Activated T-cell treated with anti-CD3 and anti-CD28 coated beads, Interleukin-2, amount 50 U/mL, for 4 hours (primary cell): ENCODE measurements at regions not wholly inside any gene's neighbourhood (a gene's known extent, or its start where the extent isn't known, plus 50 kb on each side); places are given as distances from the start of the nearest gene placed in this dataset.
"Not testable (repeated sequence)": the region's sequence is repeated elsewhere in the genome, so short reads cannot be mapped to it uniquely, and the experiment has no call there.

Source experiments
- ATAC-seq, 2 donors: fragments of 200-7000 bp; cut with Tn5 transposase; one replicate each; pipeline ENCODE4 v1.10.0; 2021
- DNase-seq: peaks from one replicate; pipeline ENCODE4 v3.0.0-alpha.2; 2020
- H3K27me3 Mint-ChIP-seq: one replicate; pipeline ENCODE4 v1.8.0; 2021; ENCODE audit warnings: low read depth, mixed read lengths
- H3K36me3 Mint-ChIP-seq: one replicate; pipeline ENCODE4 v1.8.0; 2022; ENCODE audit warnings: mixed read lengths; ENCODE audit not compliant: insufficient read depth
- H3K4me1 Mint-ChIP-seq: one replicate; pipeline ENCODE4 v1.8.0; 2021; ENCODE audit warnings: low read depth, mixed read lengths
- H3K4me3 Mint-ChIP-seq: one replicate; pipeline ENCODE4 v1.8.0; 2021; ENCODE audit warnings: mild to moderate bottlenecking, moderate library complexity, mixed read lengths
- H3K9me3 Mint-ChIP-seq: one replicate; pipeline ENCODE4 v1.8.0; 2021; ENCODE audit warnings: mixed read lengths

GRCh38 chr13:81163823-81164222 is 822.9 kb upstream of the SPRY2 start:
- not testable (repeated sequence) for DNase-seq, H3K36me3 Mint-ChIP-seq, ATAC-seq, H3K4me1 Mint-ChIP-seq, H3K27me3 Mint-ChIP-seq, H3K4me3 Mint-ChIP-seq
- H3K9me3 Mint-ChIP-seq, result peaks cover 16% of the 10 kb centered on the region

DNA sequence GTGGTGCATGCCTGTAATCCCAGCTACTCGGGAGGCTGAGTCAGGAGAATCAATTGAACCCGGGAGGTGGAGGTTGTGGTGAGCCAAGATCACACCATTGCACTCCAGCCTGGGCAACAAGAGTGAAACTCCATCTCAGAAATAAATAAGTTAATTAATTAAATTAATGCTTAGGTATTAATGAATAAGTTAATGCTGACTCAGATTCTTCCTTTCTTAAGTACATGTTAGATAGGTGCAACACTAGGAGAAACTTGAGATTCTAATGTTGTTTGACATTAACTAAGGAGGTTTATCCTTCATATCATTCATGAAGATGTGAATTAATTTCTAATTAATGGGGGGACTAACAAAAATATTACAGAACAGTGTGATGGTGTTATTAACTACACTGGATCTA is 812.6 kb upstream of the SPRY2 start:
- Mint-ChIP-seq H3K27me3 (no peaks in the 10 kb centered on the region), H3K4me3 (no peak overlapping the region), H3K4me1 (no peaks in the 10 kb centered on the region), H3K36me3 (no peaks in the 10 kb centered on the region), H3K9me3 (no peaks in the 10 kb centered on the region)
- no peak for ATAC-seq
- no peak for DNase-seq

DNA sequence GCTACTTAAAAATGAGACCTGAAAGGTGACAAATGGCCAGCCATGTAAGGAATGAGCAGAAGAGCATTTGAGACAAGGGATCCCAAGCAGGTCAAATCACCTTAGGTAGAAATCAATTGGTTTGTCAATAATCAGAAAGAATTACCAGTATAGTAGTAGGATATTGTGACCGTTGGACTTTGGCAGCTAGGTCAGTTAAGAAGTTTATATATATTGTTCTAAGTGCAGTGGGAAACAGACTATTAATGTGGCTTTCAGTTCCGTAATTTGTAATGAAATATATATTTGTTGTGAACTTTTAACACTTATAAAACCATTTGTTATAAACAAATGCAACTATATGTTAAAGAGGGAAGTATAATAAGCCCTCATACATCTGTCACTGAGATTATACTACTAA is 807.9 kb upstream of the SPRY2 start:
- Mint-ChIP-seq H3K4me3 (no peak overlapping the region), H3K4me1 (no peaks in the 10 kb centered on the region), H3K36me3 (no peaks in the 10 kb centered on the region), H3K27me3 (no peaks in the 10 kb centered on the region), H3K9me3 (peaks cover 4% of the 10 kb centered on the region)
- DNase-seq (no peak), ATAC-seq (no peak)

DNA sequence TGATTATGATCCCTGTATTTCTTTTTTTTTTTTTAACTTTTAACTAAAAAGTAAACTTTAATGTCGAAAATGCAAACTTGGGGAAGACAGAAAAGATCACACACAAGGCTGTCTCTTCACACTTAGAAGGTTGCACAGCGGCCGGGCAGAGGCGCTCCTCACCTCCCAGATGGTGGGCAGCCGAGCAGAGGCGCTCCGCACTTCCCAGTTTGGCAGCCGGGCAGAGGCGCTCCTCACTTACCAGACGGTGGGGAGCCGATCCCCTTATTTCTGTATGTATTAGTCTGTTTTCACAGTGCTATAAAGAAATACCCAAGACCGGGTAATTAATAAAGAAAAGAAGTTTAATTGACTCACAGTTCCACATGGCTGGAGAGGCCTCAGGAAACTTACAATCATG is 805.6 kb upstream of the SPRY2 start:
- H3K27me3 Mint-ChIP-seq, H3K4me3 Mint-ChIP-seq, H3K9me3 Mint-ChIP-seq, ATAC-seq, H3K4me1 Mint-ChIP-seq, H3K36me3 Mint-ChIP-seq, DNase-seq: not testable (repeated sequence)

DNA sequence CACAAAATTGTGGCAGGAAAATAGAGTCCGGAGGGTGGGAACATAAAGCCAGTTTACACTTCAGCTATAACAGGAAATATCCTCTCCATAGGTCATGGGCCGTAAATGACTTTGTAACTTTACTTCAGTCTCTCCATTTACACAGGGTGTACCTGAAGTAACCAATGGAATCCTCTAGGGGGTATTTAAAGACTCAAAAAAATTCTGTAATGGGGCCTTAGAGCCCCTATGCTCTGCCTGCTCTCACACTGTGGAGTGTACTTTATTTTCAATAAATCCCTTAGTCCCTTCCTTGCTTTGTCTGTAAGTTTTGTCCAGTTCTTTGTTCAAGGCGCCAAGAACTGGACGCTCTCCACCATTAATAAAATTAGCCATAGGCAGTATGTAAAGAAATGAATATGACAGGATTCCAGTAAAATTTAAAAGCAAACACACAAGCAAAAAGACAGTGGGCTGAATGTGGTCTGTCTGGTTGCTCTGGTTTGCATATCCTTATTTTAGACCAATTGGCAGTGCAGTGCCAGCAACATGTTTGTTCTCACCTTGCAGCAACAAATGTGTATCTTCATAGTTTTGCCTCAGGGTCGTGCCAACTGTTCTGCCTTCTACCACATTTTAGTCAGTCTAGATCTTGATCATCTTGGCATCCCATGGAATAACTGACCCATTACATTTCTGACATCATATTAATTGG is 801.5 kb upstream of the SPRY2 start:
- Mint-ChIP-seq H3K36me3 (no peaks in the 10 kb centered on the region), H3K4me1 (no peaks in the 10 kb centered on the region), H3K4me3 (no peak overlapping the region), H3K27me3 (no peaks in the 10 kb centered on the region), H3K9me3 (peaks cover 3% of the 10 kb centered on the region)
- DNase-seq (no peak), ATAC-seq (no peak)

- ATAC-seq (no peak), DNase-seq (no peak)
- no peak overlapping the region for H3K4me3 Mint-ChIP-seq
- no peaks in the 10 kb centered on the region for H3K4me1 Mint-ChIP-seq
- no peaks in the 10 kb centered on the region for H3K9me3 Mint-ChIP-seq
- no peaks in the 10 kb centered on the region for H3K27me3 Mint-ChIP-seq
- no peaks in the 10 kb centered on the region for H3K36me3 Mint-ChIP-seq
Measured at GRCh38 chr13:81140675-81141074, 799.7 kb upstream of the SPRY2 start.

DNA sequence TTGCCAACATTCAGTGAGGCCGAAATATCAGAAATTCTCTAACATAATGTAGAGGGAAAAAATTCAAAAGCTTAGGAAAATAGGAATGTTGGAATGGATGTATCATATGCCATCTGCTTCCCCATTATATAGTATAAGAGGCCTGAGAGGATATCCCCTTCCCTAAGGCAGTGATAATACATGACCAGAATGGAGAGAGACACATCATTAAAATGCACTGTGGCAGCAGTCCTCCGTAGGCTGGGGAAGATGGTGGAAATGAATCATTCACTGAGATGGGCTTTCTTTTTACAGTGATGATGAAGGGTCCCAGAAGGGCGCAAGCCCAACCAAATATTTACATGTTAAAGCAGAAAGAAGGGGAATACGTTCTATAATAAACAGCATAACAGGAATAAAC is 799.1 kb upstream of the SPRY2 start:
- Mint-ChIP-seq H3K36me3 (no peaks in the 10 kb centered on the region), H3K4me1 (no peaks in the 10 kb centered on the region)
- no peak for ATAC-seq

GRCh38 chr13:81138353-81138980 is 797.5 kb upstream of the SPRY2 start:
- ATAC-seq, result no peak
- Mint-ChIP-seq H3K9me3 (no peaks in the 10 kb centered on the region), H3K4me1 (no peaks in the 10 kb centered on the region), H3K4me3 (no peak overlapping the region), H3K36me3 (no peaks in the 10 kb centered on the region), H3K27me3 (no peaks in the 10 kb centered on the region)
- no peak for DNase-seq

More for the DNA sequence above, 799.1 kb upstream of the SPRY2 start:
- no peaks in the 10 kb centered on the region for H3K9me3 Mint-ChIP-seq
- no peaks in the 10 kb centered on the region for H3K27me3 Mint-ChIP-seq
- DNase-seq, result no peak
- H3K4me3 Mint-ChIP-seq, result no peak overlapping the region

DNA sequence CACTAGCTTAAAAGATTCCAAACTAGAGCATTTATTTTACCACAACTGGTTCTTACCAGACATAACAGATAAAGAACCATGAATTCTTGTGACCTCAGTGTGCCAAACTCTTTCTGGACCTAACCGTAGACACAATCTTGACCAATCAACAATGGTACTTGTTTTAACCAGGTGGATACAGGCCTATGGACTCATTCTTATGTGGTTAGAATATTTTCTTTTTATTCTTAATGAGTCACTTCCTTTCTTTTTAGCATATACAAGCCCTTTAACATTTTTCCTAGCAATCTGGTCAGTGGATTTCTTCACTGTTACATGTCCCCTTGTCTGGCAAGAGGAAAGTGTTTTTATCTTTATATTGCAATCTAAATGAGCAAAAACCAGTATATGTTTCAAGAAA is 792.1 kb upstream of the SPRY2 start:
- H3K36me3 Mint-ChIP-seq, result no peaks in the 10 kb centered on the region
- peaks cover 12% of the 10 kb centered on the region for H3K9me3 Mint-ChIP-seq
- H3K4me1 Mint-ChIP-seq, result no peaks in the 10 kb centered on the region
- H3K27me3 Mint-ChIP-seq, result no peaks in the 10 kb centered on the region
- DNase-seq (no peak), ATAC-seq (no peak)
- H3K4me3 Mint-ChIP-seq, result no peak overlapping the region

DNA sequence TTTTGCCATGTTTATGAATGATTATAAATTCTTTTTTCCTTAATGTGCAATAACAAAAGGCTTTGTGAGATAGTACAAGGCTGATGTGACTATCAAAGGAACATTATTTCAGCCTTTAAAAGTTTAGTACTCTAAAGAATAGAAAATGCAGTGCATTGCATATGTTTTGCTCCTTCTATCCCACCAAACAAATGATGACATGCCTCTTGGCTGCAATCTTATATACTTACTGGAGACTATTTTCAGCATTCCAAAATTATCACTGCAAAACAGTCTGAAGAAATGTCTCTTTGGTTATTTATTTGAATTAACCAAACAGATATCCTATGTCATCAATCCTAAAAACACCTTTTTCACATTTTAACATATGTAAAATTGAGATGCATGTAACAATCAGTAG is 776.5 kb upstream of the SPRY2 start:
- H3K4me3 Mint-ChIP-seq, result no peak overlapping the region
- peaks cover 6% of the 10 kb centered on the region for H3K9me3 Mint-ChIP-seq
- no peaks in the 10 kb centered on the region for H3K27me3 Mint-ChIP-seq
- H3K36me3 Mint-ChIP-seq, result no peaks in the 10 kb centered on the region
- DNase-seq, result no peak
- no peaks in the 10 kb centered on the region for H3K4me1 Mint-ChIP-seq
- no peak for ATAC-seq

DNA sequence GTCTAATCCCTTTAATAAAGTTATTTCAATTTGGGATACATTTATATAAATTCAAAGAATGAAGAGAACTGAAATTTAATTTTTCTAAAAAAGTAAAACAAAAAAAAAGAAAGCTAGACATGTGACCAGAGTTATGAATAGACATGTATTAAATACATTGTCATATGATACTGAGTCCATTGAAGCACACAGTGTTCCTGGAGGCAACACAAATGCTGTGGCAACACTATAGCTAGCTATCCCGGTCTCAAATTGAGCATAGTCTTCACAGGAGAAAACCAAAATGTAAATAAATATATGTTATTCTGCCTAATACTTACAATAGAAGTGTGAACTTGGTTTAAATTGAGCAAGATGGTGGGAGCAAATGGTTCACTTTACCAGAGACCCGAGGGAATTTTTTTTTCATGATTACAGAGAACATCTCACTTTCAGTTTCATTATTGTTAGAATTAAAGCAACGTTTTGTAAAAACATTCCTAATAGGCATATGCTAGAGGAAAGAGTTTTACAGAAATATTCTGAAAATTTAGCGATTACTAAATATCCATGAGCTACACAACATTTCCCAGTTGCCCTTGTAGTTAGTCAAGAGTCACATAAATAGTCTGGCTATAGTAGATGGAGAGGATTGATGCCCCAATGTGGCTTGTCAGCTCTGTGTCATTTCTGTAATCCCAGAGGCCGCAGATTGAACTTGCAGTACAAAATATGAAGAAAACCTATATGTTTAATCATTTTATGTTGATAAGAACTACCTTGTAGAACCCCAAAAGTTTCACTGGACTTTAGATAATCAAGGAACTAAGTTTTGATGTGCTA is 775.7 kb upstream of the SPRY2 start:
- Mint-ChIP-seq H3K36me3 (no peaks in the 10 kb centered on the region), H3K4me1 (no peaks in the 10 kb centered on the region), H3K27me3 (no peaks in the 10 kb centered on the region), H3K9me3 (peaks cover 6% of the 10 kb centered on the region), H3K4me3 (no peak overlapping the region)
- DNase-seq (no peak), ATAC-seq (no peak)

- H3K27me3 Mint-ChIP-seq, result no peaks in the 10 kb centered on the region
- ATAC-seq, result no peak
- H3K4me1 Mint-ChIP-seq, result no peaks in the 10 kb centered on the region
Measured at GRCh38 chr13:81109026-81109425, 768.1 kb upstream of the SPRY2 start.

GRCh38 chr13:81106348-81106747 is 765.4 kb upstream of the SPRY2 start:
- no peak for DNase-seq
- no peak for ATAC-seq
- H3K4me1 Mint-ChIP-seq, result no peaks in the 10 kb centered on the region
- H3K9me3 Mint-ChIP-seq, result peaks cover 8% of the 10 kb centered on the region
- no peaks in the 10 kb centered on the region for H3K36me3 Mint-ChIP-seq
- no peak overlapping the region for H3K4me3 Mint-ChIP-seq
- H3K27me3 Mint-ChIP-seq, result no peaks in the 10 kb centered on the region

More at GRCh38 chr13:81109026-81109425, 768.1 kb upstream of the SPRY2 start:
- H3K4me3 Mint-ChIP-seq, result no peak overlapping the region
- DNase-seq, result no peak
- peaks cover 8% of the 10 kb centered on the region for H3K9me3 Mint-ChIP-seq
- no peaks in the 10 kb centered on the region for H3K36me3 Mint-ChIP-seq

DNA sequence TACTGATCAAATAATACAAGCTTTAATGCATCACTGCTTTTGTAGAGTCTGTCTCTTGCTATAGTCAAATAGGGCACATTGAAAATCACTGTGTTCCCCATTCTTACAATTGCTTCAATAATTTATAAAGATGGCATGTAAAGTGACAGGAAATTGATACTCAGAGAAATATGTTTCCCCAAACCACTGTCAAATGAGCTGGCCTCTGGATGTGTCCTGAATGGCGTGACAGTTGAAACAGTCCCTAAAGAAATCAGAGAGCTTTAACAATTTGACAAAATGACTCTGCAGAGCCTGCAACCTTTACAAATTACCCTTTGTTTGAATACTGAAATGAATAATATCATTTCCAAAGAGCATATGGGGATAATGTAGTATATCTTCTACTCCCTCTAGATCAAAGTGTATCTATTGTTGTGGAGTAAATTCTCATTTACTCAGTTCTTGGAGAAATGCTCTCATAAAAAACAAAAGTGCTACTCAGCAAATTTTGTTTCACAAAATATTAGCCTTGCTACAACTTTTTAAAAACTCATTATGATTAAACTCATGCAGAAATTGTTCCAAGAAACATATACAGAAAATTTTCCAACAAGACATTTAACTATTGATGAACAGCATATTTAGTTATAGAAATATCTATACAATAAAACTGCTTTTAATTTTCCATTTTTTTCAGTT is 763.2 kb upstream of the SPRY2 start:
- no peak for ATAC-seq
- no peaks in the 10 kb centered on the region for H3K27me3 Mint-ChIP-seq
- no peak for DNase-seq

More for the DNA sequence above, 763.2 kb upstream of the SPRY2 start:
- Mint-ChIP-seq H3K4me1 (no peaks in the 10 kb centered on the region), H3K36me3 (no peaks in the 10 kb centered on the region), H3K9me3 (peaks cover 8% of the 10 kb centered on the region), H3K4me3 (no peak overlapping the region)
